Colonic mucosa (tissue), 4 donors: ENCODE measurements at regions not wholly inside any gene's neighbourhood (a gene's known extent, or its start where the extent isn't known, plus 50 kb on each side); places are given as distances from the start of the nearest gene placed in this dataset.

ENCODE experiments used
- DNase-seq: peaks from one replicate; pipeline ENCODE4 v3.0.0-alpha.2; 2020
- H3K27ac ChIP-seq: fragments of 200-600 bp; one replicate; pipeline ENCODE4 v1.8.0; 2021
- H3K27me3 ChIP-seq: fragments of 200-600 bp; one replicate; pipeline ENCODE4 v1.8.0; 2021
- H3K36me3 ChIP-seq: fragments of 200-600 bp; one replicate; pipeline ENCODE4 v1.8.0; 2021
- H3K4me1 ChIP-seq: fragments of 200-600 bp; one replicate; pipeline ENCODE4 v1.8.0; 2021; ENCODE audit warnings: mild to moderate bottlenecking
- H3K4me3 ChIP-seq: fragments of 200-600 bp; one replicate; pipeline ENCODE4 v1.8.0; 2021
- H3K9ac ChIP-seq, 2 donors: one replicate each; pipeline ENCODE4 v1.7.0; 2013; ENCODE audit warnings: control low read depth in 2 of 2, low read depth in 2 of 2, low read length in 2 of 2
- H3K9me3 ChIP-seq: fragments of 200-600 bp; one replicate; pipeline ENCODE4 v1.8.0; 2021
- intact Hi-C: fragments of 100-400 bp; cut with DNase I; formaldehyde crosslinking; loops from one replicate; pipeline ENCODE4 v1.14.1; 2022
- TF ChIP-seq, protein P1 (sequence below): fragments of 200-600 bp; IDR thresholded peaks from one replicate; pipeline ENCODE4 v1.8.0; 2022; ENCODE audit warnings: antibody characterized with exemption, mild to moderate bottlenecking
- donor health status: healthy.
- donor health status: DM: no; HTN: no; CAD: no.
- donor health status: DM: no; HTN: no; CAD: no.

DNA sequence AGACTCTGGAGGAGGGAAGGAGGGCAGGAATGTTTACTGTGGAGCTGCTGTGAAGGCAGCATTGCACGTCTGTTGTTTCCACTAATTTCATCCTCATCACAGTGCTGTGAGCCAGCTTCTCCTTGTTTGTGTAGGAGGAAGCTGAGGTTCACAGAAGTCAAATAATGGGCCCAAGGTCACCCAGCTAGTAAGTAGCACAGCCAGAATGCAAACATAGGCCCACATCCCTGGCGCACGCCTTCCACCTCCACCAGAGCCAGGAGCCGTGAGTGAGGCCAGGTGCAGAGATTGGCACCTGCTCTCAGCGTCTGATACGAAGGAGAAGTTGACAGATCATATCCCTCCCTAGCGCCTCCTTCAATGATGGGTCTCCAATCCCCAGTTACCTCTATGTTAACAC, 93.6 kb downstream of the HTR5A start:
- intact Hi-C loops = no loop called here
- Histone ChIP-seq H3K27ac (no peak overlapping the region), H3K4me3 (no peak overlapping the region)

DNA sequence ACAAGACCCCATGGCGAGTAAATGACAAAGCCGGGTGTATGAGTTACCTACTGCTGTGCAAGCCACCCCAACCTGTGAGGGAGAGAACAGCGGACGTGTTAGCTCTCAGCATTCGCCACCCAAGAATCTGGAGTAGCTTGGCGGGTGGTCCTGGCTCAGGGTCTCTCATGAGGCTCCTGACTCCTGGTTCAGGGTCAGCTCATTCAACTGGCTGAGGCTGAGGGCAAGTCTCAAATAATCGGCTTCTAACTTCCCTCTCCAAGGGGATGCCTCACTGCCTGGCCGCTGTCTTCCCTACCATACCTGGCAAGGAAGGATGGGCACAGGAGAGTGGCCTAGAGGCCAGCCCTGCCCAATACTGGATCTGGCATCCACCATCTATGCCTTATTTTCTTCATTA, 94.2 kb downstream of the HTR5A start:
- Histone ChIP-seq H3K27ac (no peak overlapping the region), H3K9ac (no peak overlapping the region), H3K4me3 (no peak overlapping the region), H3K36me3 (no peaks in the 10 kb centered on the region), H3K4me1 (no peaks in the 10 kb centered on the region), H3K9me3 (no peaks in the 10 kb centered on the region), H3K27me3 (no peaks in the 10 kb centered on the region)
- DNase-seq = no peak
- intact Hi-C loops = no loop called here
- TF ChIP-seq, protein P1, sequence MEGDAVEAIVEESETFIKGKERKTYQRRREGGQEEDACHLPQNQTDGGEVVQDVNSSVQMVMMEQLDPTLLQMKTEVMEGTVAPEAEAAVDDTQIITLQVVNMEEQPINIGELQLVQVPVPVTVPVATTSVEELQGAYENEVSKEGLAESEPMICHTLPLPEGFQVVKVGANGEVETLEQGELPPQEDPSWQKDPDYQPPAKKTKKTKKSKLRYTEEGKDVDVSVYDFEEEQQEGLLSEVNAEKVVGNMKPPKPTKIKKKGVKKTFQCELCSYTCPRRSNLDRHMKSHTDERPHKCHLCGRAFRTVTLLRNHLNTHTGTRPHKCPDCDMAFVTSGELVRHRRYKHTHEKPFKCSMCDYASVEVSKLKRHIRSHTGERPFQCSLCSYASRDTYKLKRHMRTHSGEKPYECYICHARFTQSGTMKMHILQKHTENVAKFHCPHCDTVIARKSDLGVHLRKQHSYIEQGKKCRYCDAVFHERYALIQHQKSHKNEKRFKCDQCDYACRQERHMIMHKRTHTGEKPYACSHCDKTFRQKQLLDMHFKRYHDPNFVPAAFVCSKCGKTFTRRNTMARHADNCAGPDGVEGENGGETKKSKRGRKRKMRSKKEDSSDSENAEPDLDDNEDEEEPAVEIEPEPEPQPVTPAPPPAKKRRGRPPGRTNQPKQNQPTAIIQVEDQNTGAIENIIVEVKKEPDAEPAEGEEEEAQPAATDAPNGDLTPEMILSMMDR = no peak

More for the DNA sequence above, 93.6 kb downstream of the HTR5A start:
- DNase-seq = no peak
- H3K4me1 ChIP-seq = no peaks in the 10 kb centered on the region
- H3K9ac ChIP-seq = no peak overlapping the region
- H3K27me3 ChIP-seq = no peaks in the 10 kb centered on the region
- no peaks in the 10 kb centered on the region for H3K36me3 ChIP-seq
- H3K9me3 ChIP-seq = no peaks in the 10 kb centered on the region
- TF ChIP-seq, protein P1 = no peak

DNA sequence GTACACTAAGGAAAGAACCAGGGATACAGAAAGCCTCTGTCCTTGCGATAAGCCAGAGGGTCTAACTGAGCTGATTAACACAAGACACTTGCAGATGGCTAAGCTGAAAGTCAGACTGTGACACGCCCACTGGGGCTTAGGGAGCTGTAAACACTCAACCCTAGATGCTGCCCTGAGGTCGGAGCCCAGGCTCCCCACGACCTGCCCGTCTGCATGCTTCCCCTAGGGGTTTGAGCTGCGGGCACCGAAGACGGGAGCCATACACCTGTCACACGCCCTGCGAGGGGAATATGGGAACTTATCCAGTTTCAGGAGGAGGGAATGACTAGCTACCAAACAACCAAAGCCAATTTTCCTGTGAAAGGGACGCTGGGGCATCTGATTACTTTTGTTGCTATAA, 96.0 kb downstream of the HTR5A start:
- Histone ChIP-seq H3K36me3 (no peaks in the 10 kb centered on the region), H3K9me3 (no peaks in the 10 kb centered on the region), H3K4me3 (no peak overlapping the region), H3K27ac (peak overlapping the region; percentile 40), H3K27me3 (no peaks in the 10 kb centered on the region), H3K4me1 (no peaks in the 10 kb centered on the region), H3K9ac (no peak overlapping the region)
- intact Hi-C loops = no loop called here
- no peak for DNase-seq
- TF ChIP-seq, protein P1 = no peak

DNA sequence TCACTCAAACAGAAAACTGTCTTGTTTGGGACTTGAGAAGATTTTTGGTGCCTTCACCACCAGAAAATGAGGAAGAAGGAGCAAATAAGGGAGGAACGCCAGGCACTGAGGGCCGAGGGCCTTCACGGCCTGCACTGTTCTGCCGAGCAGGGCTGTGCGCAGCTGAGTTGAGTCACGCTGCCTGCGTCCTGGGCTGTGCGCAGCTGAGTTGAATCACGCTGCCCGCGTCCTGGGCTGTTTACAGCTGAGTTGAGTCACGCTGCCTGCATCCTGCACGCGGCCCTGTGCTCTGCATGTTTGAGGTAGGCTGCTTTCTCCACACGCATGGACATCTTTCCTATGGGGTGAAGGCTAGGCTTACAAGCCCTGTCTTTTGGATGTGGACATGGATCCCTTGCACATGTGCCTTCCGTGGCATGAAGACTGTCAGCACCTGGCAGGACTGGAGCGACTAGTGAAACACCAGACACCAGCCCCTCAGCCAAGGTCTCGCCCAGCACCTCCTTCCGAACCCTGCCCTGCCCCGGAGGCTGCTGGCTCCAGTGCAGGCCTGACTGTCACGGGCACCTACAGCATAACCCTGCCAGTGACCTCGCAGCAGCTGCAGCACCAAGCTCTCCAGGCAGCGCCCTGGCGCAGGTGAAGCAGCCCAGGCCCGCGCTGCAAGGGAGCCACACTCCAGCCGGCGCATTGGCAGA, 96.7 kb downstream of the HTR5A start:
- TF ChIP-seq, protein P1 = no peak
- no peaks in the 10 kb centered on the region for H3K36me3 ChIP-seq
- peak overlapping the region; percentile 40 for H3K27ac ChIP-seq

DNA sequence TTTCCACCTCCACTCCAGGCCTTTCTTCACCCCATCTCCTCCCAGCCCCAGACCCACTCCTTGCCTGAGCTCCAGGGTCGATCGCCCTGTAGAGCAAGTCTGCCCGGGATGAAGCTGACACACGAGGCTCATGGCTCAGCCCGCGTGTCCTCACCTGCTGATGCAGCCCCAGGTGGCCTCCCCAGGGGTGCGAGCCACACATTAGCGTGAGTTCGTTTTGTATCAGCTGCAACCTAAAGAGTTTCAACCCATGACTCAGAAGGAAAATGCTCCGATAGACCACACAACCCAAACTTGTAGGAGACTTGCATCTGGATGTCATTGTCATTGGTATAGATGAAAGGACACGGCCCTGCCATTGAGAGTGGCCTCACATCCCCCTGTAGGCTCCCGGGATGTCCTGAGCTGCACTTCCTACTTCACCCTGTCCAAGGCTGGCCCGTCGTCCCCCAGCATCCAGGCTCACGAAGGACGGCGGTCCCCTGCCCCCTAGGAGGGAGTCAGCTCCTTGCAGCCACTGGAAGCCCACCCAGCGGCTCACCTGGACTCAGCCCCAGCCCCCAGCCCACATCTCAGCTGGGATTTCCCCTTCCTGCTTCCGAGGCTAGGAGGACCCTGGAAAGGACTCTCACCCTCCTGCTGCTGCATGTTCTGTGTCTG, 97.7 kb downstream of the HTR5A start:
- Histone ChIP-seq H3K9ac (no peak overlapping the region), H3K4me3 (no peak overlapping the region), H3K27me3 (no peaks in the 10 kb centered on the region), H3K27ac (no peak overlapping the region), H3K4me1 (no peaks in the 10 kb centered on the region), H3K9me3 (no peaks in the 10 kb centered on the region), H3K36me3 (no peaks in the 10 kb centered on the region)
- DNase-seq = no peak
- intact Hi-C loops = no loop called here
- TF ChIP-seq, protein P1 = no peak

More for the DNA sequence above, 96.7 kb downstream of the HTR5A start:
- H3K9ac ChIP-seq = no peak overlapping the region
- intact Hi-C loops = no loop called here
- H3K4me1 ChIP-seq = no peaks in the 10 kb centered on the region
- DNase-seq = no peak
- no peaks in the 10 kb centered on the region for H3K27me3 ChIP-seq
- H3K9me3 ChIP-seq = no peaks in the 10 kb centered on the region
- no peak overlapping the region for H3K4me3 ChIP-seq
